ENCODE measurements at regions not wholly inside any gene's neighbourhood (a gene's known extent, or its start where the extent isn't known, plus 50 kb on each side); places are given as distances from the start of the nearest gene placed in this dataset.
"Not testable (repeated sequence)": the region's sequence is repeated elsewhere in the genome, so short reads cannot be mapped to it uniquely, and the experiment has no call there.

- no peak overlapping the region for H3K27ac ChIP-seq (replicated peaks)
- no peaks in the 10 kb centered on the region for H3K27me3 ChIP-seq (ENCODE audit: insufficient read depth, poor library complexity, severe bottlenecking)
- no peak for TF ChIP-seq POLR2AphosphoS5 (IDR thresholded peaks at IDR 0.05; ENCODE audit: low read depth)
- no peak for TF ChIP-seq CTCF (IDR thresholded peaks at IDR 0.05; ENCODE audit: insufficient read depth, low read length)
- no peak for TF ChIP-seq REST (IDR thresholded peaks at IDR 0.05; ENCODE audit: insufficient replicate concordance, low read depth)
- no peak for TF ChIP-seq SPI1 (IDR thresholded peaks at IDR 0.05; ENCODE audit: borderline replicate concordance, low read depth)
- no peak for TF ChIP-seq GABPA (IDR thresholded peaks at IDR 0.05; ENCODE audit: low read depth)
- no peak overlapping the region for H3K4me3 ChIP-seq (replicated peaks; ENCODE audit: insufficient read depth, low read length)
- no peak for DNase-seq (ENCODE audit: low read depth in 1 of 2, low spot score in 1 of 2)
These were observed 174.4 kb upstream of the NOX3 start for GRCh38 chr6:155630085-155630484.

GRCh38 chr6:155629652-155630051 is 174.0 kb upstream of the NOX3 start:
- H3K27me3 ChIP-seq (ENCODE audit: insufficient read depth, poor library complexity, severe bottlenecking): no peaks in the 10 kb centered on the region

GRCh38 chr6:155628306-155628705 is 172.7 kb upstream of the NOX3 start:
- no peak overlapping the region for H3K27ac ChIP-seq (replicated peaks)
- no peaks in the 10 kb centered on the region for H3K27me3 ChIP-seq (ENCODE audit: insufficient read depth, poor library complexity, severe bottlenecking)
- H3K4me3 ChIP-seq (replicated peaks; ENCODE audit: insufficient read depth, low read length): no peak overlapping the region
- TF ChIP-seq POLR2AphosphoS5 (IDR thresholded peaks at IDR 0.05; ENCODE audit: low read depth) (no peak), SPI1 (IDR thresholded peaks at IDR 0.05; ENCODE audit: borderline replicate concordance, low read depth) (no peak), REST (IDR thresholded peaks at IDR 0.05; ENCODE audit: insufficient replicate concordance, low read depth) (no peak), GABPA (IDR thresholded peaks at IDR 0.05; ENCODE audit: low read depth) (no peak), CTCF (IDR thresholded peaks at IDR 0.05; ENCODE audit: insufficient read depth, low read length) (no peak)
- no peak for DNase-seq (ENCODE audit: low read depth in 1 of 2, low spot score in 1 of 2)

More at GRCh38 chr6:155629652-155630051, 174.0 kb upstream of the NOX3 start:
- TF ChIP-seq REST (IDR thresholded peaks at IDR 0.05; ENCODE audit: insufficient replicate concordance, low read depth) (no peak), SPI1 (IDR thresholded peaks at IDR 0.05; ENCODE audit: borderline replicate concordance, low read depth) (no peak), GABPA (IDR thresholded peaks at IDR 0.05; ENCODE audit: low read depth) (no peak), CTCF (IDR thresholded peaks at IDR 0.05; ENCODE audit: insufficient read depth, low read length) (no peak), POLR2AphosphoS5 (IDR thresholded peaks at IDR 0.05; ENCODE audit: low read depth) (no peak)
- Histone ChIP-seq H3K27ac (replicated peaks) (no peak overlapping the region), H3K4me3 (replicated peaks; ENCODE audit: insufficient read depth, low read length) (no peak overlapping the region)
- no peak for DNase-seq (ENCODE audit: low read depth in 1 of 2, low spot score in 1 of 2)

GRCh38 chr6:155627722-155628212 is 172.1 kb upstream of the NOX3 start:
- H3K27ac ChIP-seq (replicated peaks); H3K4me3 ChIP-seq (replicated peaks; ENCODE audit: insufficient read depth, low read length); H3K27me3 ChIP-seq (ENCODE audit: insufficient read depth, poor library complexity, severe bottlenecking); DNase-seq (ENCODE audit: low read depth in 1 of 2, low spot score in 1 of 2): not testable (repeated sequence)
